ENCODE measurements at regions not wholly inside any gene's neighbourhood (a gene's known extent, or its start where the extent isn't known, plus 50 kb on each side); places are given as distances from the start of the nearest gene placed in this dataset.

- Histone ChIP-seq H3K9ac (ENCODE audit: low read length) (no peak overlapping the region), H3K4me2 (ENCODE audit: low read length) (no peak overlapping the region), H3K9me2 (ENCODE audit: insufficient read depth, low read length) (no peaks in the 10 kb centered on the region), H3K79me2 (replicated peaks; ENCODE audit: insufficient read depth, low read length) (no peaks in the 10 kb centered on the region), H3K36me3 (ENCODE audit: insufficient read depth, low read length) (no peaks in the 10 kb centered on the region), H3K27ac (ENCODE audit: low read length) (no peak overlapping the region), H2AFZ (ENCODE audit: low read depth, low read length) (no peak overlapping the region), H4K20me1 (ENCODE audit: insufficient read depth) (no peaks in the 10 kb centered on the region), H3K9me3 (ENCODE audit: low read length) (no peaks in the 10 kb centered on the region), H3K27me3 (ENCODE audit: insufficient read depth, low read depth, low read length) (no peaks in the 10 kb centered on the region), H3K4me3 (ENCODE audit: low read length) (no peak overlapping the region), H3F3A (ENCODE audit: insufficient read depth, low read length, poor library complexity, severe bottlenecking) (no peaks in the 10 kb centered on the region)
- TF ChIP-seq REST (IDR thresholded peaks at IDR 0.05; ENCODE audit: borderline replicate concordance) (no peak), CTCF (IDR thresholded peaks at IDR 0.05; ENCODE audit: poor library complexity, severe bottlenecking) (no peak), MXI1 (conservative IDR thresholded peaks at IDR 0.05; ENCODE audit: poor library complexity, severe bottlenecking) (no peak), RAD21 (conservative IDR thresholded peaks at IDR 0.05) (no peak), SMC3 (conservative IDR thresholded peaks at IDR 0.05; ENCODE audit: poor library complexity) (no peak), POLR2AphosphoS5 (IDR thresholded peaks at IDR 0.05) (no peak), TAF1 (IDR thresholded peaks at IDR 0.05; ENCODE audit: low read depth) (no peak), EP300 (conservative IDR thresholded peaks at IDR 0.05; ENCODE audit: poor library complexity, severe bottlenecking) (no peak)
These were observed 580.7 kb upstream of the ADGRL4 start for GRCh38 chr1:79587229-79587628.

- Histone ChIP-seq H2AFZ (ENCODE audit: low read depth, low read length) (no peak overlapping the region), H3K9me3 (ENCODE audit: low read length) (no peaks in the 10 kb centered on the region), H3K9me2 (ENCODE audit: insufficient read depth, low read length) (no peaks in the 10 kb centered on the region), H3K27me3 (ENCODE audit: insufficient read depth, low read depth, low read length) (no peaks in the 10 kb centered on the region), H3K79me2 (replicated peaks; ENCODE audit: insufficient read depth, low read length) (no peaks in the 10 kb centered on the region), H3K9ac (ENCODE audit: low read length) (no peak overlapping the region), H3F3A (ENCODE audit: insufficient read depth, low read length, poor library complexity, severe bottlenecking) (no peaks in the 10 kb centered on the region), H4K20me1 (ENCODE audit: insufficient read depth) (no peaks in the 10 kb centered on the region), H3K4me3 (ENCODE audit: low read length) (no peak overlapping the region), H3K36me3 (ENCODE audit: insufficient read depth, low read length) (no peaks in the 10 kb centered on the region), H3K4me2 (ENCODE audit: low read length) (no peak overlapping the region), H3K27ac (ENCODE audit: low read length) (no peak overlapping the region)
- no peak for TF ChIP-seq SMC3 (conservative IDR thresholded peaks at IDR 0.05; ENCODE audit: poor library complexity)
- no peak for TF ChIP-seq REST (IDR thresholded peaks at IDR 0.05; ENCODE audit: borderline replicate concordance)
- no peak for TF ChIP-seq EZH2 (IDR thresholded peaks at IDR 0.05; ENCODE audit: borderline replicate concordance, insufficient read depth, low read length, poor library complexity, severe bottlenecking)
- TF ChIP-seq RAD21 (conservative IDR thresholded peaks at IDR 0.05) = no peak
These were observed 579.3 kb upstream of the ADGRL4 start for GRCh38 chr1:79585801-79586200.

Data from neural cell (in vitro differentiated cells).